HG02759 (cell line): ENCODE measurements at regions not wholly inside any gene's neighbourhood (a gene's known extent, or its start where the extent isn't known, plus 50 kb on each side); places are given as distances from the start of the nearest gene placed in this dataset.
"Not testable (repeated sequence)": the region's sequence is repeated elsewhere in the genome, so short reads cannot be mapped to it uniquely, and the experiment has no call there.

Experiments
- ATAC-seq: cut with Tn5 transposase; IDR thresholded peaks from one replicate; pipeline ENCODE4 v1.9.1; 2021; ENCODE audit warnings: mild to moderate bottlenecking, moderate library complexity; ENCODE audit not compliant: unreplicated experiment

- ATAC-seq: no peak
These were observed 114.1 kb downstream of the GXYLT1 start for GRCh38 chr12:42030588-42030987.

- ATAC-seq: no peak
These were observed 117.1 kb downstream of the GXYLT1 start for GRCh38 chr12:42027546-42027945.

DNA sequence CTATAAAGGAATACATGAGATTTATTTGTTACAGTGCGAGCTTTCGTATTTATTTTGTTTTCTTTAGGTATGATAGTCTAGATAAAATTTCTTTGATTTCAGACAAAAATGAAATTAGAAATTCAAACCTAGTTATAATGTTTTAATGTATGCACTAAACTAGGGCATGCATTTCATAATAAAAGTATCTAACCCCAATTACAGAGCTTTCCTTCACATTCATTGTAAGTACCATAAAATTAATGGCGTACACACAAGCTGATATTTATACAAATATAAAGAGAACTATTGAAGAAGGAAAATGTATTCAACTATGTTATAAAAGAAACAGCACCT is 120.2 kb downstream of the GXYLT1 start:
- no peak for ATAC-seq

GRCh38 chr12:42023733-42024494 is 120.8 kb downstream of the GXYLT1 start:
- ATAC-seq: peak; percentile 96

GRCh38 chr12:42021937-42022336 is 122.7 kb downstream of the GXYLT1 start:
- ATAC-seq: not testable (repeated sequence)

DNA sequence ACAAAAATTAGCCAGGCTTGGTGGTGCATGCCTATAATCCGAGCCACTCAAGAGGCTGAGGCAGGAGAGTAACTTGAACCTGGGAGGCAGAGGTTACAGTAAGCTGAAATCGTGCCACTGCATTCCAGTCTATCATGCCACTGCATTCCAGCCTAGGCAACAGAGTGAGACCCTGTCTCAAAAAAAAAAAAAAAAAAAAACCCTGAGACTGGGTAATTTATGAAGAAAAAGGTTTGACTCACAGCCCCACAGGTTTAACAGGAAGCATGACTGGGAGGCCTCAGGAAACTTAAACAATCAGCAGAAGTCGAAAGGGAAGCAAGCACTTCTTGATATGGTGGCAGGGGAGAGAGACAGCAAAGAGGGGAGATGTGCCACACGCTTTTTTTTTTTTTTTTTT is 123.2 kb downstream of the GXYLT1 start:
- ATAC-seq: no peak

DNA sequence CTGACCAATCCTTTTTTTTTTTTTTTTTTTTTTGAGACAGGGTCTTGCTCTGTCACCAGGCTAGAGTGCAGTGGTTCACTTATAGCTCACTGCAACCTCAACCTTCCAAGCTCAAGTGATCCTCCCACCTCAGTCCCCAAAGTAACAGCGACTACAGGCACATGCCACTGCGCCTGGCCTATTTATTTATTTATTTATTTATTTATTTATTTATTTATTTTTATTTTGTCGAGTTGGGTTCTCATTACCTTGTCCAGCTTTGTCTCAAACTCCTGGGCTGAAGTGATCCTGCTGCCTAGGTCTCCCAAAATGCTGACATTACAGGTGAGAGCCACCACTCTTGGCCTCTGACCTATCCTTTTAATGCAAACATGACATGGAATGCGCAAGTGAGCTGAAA is 124.4 kb downstream of the GXYLT1 start:
- no peak for ATAC-seq

- no peak for ATAC-seq
These were observed 124.9 kb downstream of the GXYLT1 start for GRCh38 chr12:42019746-42020145.

DNA sequence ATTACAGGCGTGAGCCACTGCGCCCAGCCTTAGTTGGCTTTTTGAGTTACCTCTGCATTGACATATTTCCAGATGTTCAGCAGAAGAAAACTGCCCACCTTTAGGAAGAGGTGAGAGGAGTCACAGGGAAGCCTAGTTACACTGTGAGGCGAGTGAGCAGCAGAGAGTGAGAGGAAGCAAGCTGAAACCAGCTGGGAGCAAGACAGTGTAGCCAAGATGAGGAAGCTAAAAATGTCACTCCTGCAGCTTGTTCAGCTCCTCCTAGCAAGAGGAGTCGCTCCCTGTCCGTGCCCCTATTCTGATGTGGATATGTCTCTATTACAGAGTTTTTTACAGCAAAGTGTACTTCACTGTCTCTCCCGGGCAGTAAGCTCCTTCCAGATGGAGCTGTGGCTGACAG is 127.6 kb downstream of the GXYLT1 start:
- ATAC-seq: no peak

DNA sequence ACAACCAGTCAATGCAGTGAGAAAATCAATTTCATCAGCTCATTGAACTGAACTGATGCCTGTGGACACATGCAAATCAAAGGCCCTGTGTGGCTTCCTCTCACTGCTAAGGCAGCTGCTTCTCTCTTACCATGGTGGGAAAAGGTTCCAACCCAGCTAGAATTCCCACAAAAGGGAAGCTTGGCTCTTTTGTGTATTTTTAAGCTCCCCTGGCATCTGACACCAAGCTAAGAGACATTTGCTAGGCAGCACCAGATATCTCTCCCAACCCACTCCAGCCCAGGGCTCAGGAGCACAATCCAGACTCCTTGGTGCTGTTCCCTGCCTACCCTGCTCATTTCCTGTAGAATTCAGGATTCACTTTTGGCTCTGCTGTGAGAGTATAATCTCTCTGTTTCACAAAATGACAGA is 129.6 kb downstream of the GXYLT1 start:
- no peak for ATAC-seq

GRCh38 chr12:42012501-42012900 is 132.2 kb downstream of the GXYLT1 start:
- not testable (repeated sequence) for ATAC-seq

DNA sequence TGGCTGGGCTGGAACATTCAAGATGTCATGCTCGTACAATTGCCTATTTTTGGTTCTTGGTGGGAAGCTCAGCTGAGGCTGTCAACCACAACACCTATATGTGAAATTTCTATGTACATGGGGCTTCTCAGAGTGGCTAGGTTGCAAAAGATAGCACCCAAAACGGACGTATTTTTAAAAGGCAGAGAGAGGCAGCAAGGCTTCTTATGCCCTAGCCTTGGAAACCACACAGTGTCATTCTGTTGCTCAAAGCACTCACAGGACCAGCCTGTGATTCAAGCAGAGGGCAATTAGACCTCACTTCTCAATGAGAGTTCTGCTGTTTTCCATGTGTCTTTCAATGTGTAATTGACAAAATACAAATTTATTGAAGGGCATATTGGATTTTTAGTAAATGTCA is 134.0 kb downstream of the GXYLT1 start:
- no peak for ATAC-seq

- ATAC-seq: no peak
These were observed 134.4 kb downstream of the GXYLT1 start for GRCh38 chr12:42010257-42010656.

- ATAC-seq: no peak
These were observed 135.7 kb downstream of the GXYLT1 start for GRCh38 chr12:42008996-42009395.

- ATAC-seq: no peak
These were observed 141.6 kb downstream of the GXYLT1 start for GRCh38 chr12:42003031-42003430.

- ATAC-seq: no peak
These were observed 142.1 kb downstream of the GXYLT1 start for GRCh38 chr12:42002563-42002962.

- no peak for ATAC-seq
These were observed 146.2 kb downstream of the GXYLT1 start for GRCh38 chr12:41998436-41998835.

- ATAC-seq: no peak
These were observed 151.4 kb downstream of the GXYLT1 start for GRCh38 chr12:41993283-41993682.

DNA sequence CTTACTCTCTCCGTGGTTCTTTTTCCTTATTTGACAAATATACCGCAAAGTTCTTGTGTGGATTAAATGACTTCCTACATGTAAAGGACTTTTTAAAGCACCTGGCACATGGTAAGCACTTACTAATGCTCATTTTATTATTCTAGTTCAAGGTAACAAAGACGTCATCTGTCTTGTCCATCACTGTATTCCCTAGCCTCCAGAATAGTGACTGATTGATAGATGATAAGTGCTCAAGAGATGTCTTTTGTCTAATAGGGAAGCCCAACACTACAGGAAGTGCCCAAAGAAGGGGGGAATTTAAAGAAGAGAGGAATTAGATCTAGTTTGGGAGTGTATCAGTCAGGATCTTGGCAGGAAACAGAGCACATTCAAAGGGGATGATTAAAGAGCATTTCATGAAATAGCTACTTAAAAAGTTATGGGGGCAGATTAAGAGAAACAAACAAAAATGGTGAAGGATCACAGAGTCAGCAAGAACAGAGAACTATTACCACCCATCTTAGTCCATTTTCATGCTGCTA is 151.9 kb downstream of the GXYLT1 start:
- no peak for ATAC-seq

DNA sequence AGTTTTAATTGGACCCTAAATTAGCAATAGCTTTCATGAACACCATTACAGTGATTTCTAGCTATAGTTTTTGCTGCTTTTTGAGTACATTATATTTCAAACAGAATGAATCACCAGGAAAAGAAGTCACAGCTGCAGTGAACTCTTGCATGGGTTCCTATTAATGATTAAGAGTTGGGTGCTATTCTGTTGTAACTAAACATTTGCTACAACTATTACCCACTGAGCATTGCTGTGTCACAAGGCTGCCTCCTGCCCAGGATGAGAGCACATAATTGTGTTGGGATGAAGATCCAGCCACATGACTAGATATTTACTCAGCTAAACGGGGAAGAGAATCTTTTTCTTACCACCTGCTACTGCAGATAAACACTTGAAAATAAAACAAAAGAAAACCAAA is 152.7 kb downstream of the GXYLT1 start:
- no peak for ATAC-seq

- ATAC-seq: no peak
These were observed 156.0 kb downstream of the GXYLT1 start for GRCh38 chr12:41988715-41989114.

GRCh38 chr12:41986513-41986912 is 158.2 kb downstream of the GXYLT1 start:
- not testable (repeated sequence) for ATAC-seq

DNA sequence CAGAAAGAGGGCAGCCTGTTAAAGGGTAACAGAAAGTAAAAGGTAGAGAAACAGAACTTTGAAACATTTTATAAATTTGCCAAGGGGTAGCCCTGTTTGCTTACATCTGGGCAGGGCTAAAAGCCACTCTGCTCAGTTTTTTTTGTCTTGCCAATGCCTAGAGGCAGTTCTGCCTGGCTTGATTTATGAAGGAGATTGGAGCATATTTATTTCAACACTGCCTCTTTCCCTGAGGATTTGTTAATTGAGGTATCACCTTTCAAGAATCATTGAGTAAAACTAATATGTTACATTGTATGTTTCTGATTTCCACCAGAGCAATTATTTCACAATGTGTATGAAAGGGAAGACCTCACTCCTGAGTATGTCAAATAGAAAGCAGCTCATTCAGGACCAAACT is 160.8 kb downstream of the GXYLT1 start:
- ATAC-seq: no peak
